ENCODE measurements at regions not wholly inside any gene's neighbourhood (a gene's known extent, or its start where the extent isn't known, plus 50 kb on each side); places are given as distances from the start of the nearest gene placed in this dataset.

GRCh38 chr4:77393996-77394395, 211.6 kb upstream of the CXCL13 start:
- TF ChIP-seq SIN3A (IDR thresholded peaks at IDR 0.05; ENCODE audit: borderline replicate concordance, insufficient read depth, low read length) (no peak), POLR2AphosphoS5 (IDR thresholded peaks at IDR 0.05; ENCODE audit: low read depth, low read length) (no peak), REST (IDR thresholded peaks at IDR 0.05; ENCODE audit: insufficient read depth in 1 of 2, low read depth in 2 of 2, low read length in 2 of 2) (no peak), TAF1 (IDR thresholded peaks at IDR 0.05; ENCODE audit: borderline replicate concordance, insufficient read depth, low read length) (no peak), FOXP2 (optimal IDR thresholded peaks at IDR 0.05; ENCODE audit: borderline replicate concordance, extremely low read depth, extremely low read length, insufficient read depth) (no peak)

All from PFSK-1 (cell line).